ENCODE measurements at regions not wholly inside any gene's neighbourhood (a gene's known extent, or its start where the extent isn't known, plus 50 kb on each side); places are given as distances from the start of the nearest gene placed in this dataset.

DNA sequence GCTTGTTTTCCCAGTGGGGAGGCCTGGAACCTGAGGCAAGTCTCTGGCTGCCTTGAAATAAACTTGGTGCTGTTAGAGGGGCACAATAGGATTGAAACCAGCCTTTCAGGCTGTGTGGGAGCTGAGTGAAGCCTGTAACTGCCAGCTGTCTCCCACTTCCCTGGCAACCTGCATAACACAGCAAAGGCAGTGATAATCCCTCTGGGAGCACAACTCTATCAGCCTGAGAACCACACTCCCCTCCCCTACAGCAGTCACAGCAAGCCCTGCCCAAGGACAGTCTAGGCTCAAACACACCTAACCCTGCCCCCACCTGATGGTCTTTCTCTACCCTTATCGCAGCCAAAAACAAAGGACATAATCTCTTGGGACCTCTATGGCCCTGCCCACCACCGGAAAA, 683.8 kb upstream of the ATXN8OS start:
- DNase-seq (ENCODE audit: low read depth), result no peak

DNA sequence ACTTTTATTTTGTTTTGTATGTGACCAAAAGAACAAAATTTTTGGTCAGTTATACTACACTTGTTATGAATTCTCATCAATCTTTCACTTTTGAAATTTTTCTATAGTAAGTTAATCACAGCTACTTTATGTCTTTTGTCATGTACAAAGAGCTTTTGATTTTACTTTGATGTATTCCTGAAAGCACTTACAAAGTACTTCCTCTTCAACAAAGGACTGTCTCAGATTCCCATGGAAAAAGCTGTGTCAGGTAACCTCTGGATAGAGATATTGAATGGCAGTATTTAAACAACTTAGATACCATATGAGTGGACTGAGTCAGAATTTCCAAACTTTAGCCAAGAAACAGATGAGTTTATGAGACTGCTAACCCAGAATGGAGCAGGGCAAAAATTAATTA, 689.3 kb upstream of the ATXN8OS start:
- DNase-seq (ENCODE audit: low read depth), result no peak

DNA sequence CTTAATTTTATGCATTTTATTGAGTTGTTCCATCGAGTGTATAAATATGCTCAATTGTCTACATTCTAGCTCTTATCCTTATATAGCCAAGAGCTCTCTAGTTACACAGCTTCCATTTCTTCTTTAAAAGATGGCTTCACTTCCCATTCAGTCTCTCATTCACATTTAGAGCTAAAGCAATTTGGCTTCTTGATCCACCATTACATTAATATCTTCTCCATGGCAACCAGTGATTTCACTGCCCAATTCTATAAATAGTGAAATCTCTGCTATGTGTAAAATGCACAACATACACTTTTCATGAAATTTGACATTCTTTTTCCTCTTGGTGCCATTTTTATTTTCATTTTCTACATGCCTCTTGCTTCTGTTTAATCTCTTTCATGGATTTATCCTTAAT, 696.9 kb upstream of the ATXN8OS start:
- no peak for DNase-seq (ENCODE audit: low read depth)

DNA sequence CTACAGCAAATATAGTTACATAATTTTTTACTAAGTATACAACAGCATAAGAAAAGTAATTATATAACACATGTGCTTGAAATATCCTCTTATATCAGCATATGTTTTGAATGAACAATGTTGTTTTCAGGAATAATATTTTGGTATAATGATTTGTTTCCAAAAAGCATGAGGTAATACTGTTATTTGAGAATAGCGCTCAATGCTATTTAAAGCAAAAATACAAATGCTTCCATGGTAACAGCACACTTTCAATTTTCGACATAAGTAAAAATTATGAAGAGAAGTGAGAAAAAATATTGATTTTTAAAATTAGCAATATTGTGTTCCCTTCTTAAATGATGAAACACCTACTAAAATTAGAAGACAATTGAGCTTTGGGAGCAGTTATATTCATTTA, 715.9 kb upstream of the ATXN8OS start:
- DNase-seq (ENCODE audit: low read depth), result no peak

DNA sequence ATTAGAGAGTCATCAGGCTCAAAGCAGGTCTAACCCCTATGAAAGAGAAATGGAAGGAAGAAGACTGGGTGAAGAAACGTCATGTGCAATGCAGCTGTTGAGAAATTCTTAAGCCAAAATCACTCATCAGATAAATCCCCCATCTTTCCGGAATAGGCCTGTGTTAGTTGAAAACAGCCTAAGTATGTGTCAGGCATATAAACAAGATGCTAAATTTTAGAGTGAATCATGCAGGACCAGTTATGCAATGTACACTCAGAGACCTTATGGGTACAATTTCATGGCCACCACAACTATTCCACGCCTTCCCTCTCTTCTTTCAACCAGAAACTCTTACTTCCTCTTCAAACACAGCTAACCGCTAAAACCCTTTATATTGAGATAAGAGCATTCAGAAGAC, 717.7 kb upstream of the ATXN8OS start:
- no peak for DNase-seq (ENCODE audit: low read depth)

DNA sequence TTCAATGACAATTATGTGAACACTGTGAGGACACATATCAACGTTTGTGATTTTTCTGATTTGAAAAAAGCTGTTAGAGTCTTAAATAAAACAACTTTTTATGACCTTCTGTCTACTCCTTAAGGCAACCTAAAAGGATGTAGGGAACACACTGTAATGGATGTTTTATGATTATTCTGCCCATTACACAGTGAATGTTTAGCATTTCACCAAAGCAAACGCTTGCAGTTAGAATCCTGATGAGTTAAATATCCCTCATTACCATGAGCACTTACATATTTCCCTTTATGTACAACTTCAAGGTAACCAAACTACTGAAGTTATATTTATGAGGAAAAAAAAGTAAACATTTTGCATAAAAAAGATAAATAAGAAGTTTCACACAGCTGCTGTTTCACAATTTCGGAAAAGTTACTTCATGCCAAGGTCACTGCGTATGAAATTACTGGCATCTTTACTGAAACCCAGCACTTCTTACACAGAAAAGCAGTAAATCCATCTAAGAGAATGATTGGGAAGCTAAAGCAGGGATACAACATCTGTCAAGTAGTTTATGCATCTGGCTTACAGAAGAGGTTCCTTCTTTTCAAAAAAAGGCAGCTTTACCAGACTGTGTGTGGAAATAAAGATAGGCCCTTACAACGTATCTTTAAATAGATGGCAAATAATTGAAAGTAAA, 733.7 kb upstream of the ATXN8OS start:
- DNase-seq (ENCODE audit: low read depth), result no peak

DNA sequence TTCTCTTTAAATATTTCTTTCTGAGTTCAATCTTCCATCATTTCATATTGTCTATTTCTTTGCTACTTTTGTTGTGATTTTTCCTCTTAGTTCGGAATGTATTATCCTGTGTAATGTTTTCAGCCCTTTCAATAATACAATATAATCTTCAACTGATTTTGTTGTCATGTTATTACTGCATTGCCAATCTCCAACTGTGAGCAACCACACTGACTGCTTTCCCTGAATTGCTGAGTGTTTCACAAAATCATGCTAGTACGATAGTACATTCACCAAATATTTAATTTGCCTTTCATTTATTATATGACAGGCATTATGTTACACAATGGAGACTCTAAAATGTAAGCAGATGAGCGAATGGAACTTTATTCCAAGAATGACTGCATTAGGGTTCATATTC, 744.3 kb upstream of the ATXN8OS start:
- DNase-seq (ENCODE audit: low read depth), result no peak

DNA sequence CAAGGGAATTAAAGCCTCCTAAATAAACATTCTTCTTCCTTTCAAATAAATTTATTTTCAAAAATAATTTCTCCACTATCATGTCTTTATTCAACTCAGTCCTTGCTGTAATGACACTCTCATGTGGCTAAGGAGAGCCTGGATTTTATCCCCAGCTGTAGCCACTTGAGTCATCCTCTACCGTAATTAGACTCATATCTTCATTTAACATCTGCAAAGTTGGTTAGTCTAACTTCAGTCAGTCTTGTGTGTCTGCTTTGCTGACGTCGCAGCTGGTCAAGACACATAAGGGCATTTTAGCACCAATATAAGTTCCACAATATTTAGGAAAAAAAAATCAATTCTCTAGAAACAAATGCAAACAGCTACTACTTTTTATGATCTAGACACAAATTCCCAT, 776.4 kb upstream of the ATXN8OS start:
- DNase-seq (ENCODE audit: low read depth), result no peak

DNA sequence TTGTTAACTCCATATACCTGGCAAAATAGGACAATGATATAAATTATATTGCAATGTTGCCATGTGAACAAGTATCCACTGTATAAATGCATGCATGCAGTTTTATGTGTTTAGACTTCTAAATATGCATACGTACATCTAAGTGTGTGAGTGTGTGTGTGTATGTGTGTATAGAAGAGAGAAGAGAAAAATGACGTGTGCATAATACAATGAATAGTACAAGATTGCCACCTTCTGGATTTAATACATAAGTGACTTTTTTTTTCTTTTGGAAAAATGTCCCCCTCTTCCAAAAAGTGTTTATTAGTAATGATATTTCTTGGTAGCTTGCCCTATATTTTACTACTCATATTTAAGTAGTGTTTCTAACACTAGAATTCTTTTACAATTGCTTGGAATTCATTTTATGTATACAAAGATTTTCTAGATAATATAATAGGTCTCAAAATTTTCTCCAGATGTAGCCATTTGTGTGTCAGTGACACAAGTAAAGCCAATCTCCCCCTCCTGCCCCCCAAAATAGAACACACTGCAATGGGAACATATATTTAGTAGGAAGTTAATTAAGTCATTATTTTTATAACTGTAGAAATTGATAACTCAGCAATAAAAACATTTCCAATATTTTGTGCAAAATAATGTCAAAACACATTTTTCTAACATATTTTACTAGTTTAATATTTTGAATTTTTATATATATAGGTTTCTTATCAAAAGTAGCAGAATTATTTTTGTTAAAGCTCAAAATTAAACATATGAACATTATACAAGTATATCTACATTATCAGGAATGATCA, 783.3 kb upstream of the ATXN8OS start:
- DNase-seq (ENCODE audit: low read depth), result no peak

DNA sequence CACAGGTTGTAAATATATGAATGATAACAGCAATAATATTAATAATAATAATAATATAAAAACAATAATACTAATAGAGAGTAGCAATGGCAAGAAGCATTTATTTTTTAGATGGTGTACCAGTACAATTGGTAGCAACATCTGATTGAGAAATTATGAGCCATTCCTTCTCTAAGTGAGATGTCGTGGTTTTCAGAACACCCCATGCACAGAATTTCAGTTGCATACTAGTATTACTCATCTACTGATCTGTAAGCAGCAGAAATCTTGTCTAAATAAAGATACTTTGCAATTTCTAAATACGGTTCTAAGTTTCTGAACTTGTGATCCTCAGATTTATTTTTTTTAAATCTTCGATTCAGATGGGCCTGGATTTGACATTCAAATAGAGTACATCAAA, 788.0 kb upstream of the ATXN8OS start:
- no peak for DNase-seq (ENCODE audit: low read depth)

DNA sequence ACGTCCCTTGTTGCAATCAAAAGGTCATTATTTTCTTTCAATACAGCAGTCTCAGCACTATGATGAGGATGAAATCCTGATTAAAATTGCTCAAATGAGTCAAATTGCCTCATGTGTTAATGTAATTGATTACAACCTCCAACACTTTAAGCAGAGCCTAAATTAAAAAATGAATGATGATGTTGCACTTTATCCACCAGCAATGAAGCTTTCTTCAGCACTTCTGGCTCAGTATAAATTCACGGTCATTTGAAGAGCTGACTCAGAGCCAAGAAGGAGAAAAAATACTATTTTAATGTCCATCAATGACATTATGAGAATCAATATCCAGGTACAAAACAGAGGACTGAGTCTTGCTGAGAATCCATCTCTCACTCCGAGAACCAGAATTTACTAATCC, 792.6 kb upstream of the ATXN8OS start:
- DNase-seq (ENCODE audit: low read depth), result no peak

DNA sequence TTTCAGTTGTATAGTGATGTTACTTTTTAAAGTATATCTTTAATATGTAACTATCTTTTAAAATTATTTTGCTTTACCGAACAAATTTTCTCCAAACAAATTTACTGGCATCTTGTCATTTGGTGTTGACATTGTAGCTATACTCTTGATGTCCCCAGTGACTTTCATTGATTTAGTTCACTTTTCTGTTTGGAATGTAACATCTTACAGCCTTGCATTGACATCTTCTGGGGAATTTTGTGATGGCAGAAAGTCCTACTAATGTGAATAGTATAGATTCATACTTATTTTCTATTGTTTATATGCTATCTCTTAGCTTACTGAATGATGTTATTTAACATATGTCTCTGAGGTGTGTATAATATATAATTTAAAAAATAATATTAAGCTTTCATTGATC, 800.9 kb upstream of the ATXN8OS start:
- no peak for DNase-seq (ENCODE audit: low read depth)

DNA sequence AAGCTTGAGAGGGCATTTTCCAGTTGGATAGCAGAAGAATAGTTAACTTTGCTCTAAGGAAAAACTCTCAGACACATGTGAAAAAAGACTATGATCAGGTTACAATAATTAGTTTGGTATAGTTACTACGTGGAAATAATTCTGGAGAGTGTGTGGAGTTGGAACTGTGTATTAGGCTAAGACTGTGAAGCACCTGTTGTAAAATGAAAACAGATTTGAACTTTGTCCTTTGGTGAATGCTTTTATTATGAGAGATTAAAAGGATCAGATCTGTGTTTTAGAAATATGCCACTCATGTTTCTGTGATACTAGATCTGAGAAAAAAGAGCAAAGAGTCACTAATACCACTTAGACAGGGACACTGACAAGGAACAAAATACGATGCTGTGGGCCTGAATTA, 807.5 kb upstream of the ATXN8OS start:
- no peak for DNase-seq (ENCODE audit: low read depth)

DNA sequence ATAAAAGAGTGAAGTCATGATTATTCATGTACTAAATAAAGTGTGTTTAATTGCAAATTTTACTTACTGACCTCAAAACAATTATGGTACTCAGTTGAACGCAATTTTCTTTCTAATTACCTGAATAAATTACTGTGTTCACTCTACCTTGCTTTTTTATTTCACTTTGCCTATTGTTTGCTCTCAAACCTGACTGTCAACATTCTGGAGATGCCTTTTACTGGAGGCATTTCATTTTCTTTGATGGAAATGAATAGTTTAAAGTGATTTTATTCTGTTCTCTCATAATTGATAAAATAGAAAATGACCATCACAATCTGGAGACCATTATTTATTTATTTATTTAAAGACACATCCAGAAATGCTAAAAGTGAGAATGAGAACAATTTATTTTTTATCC, 811.5 kb upstream of the ATXN8OS start:
- DNase-seq (ENCODE audit: low read depth), result no peak

DNA sequence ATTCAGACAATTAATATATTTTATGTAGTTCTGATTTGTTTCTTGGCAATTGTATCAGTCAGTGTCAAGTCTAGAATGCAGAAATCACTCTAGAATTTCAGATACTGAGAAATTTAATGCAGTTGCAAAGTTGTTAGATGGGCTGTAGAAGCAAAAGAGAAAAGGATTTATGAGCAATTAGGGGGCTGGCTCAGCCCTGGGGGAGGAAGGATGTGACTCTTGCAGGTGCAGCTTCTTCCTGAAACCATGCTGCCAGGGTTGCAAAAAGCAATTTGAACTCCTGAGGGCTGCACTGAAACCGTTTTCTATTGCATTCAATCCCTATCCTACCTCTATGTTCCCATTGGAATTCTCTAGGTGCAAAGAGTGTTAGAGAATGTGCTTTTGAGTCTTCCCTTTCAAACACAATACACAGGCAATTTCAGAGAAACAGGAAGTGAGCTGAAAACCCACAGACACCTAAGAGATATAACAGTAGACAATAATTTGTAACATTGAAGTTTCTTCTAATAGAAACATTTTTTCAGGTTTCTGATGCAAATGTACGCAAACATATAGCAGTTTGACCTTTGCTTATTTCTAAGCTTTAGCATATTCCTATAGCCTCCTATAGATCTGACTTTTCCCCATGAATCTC, 814.7 kb upstream of the ATXN8OS start:
- no peak for DNase-seq (ENCODE audit: low read depth)

DNA sequence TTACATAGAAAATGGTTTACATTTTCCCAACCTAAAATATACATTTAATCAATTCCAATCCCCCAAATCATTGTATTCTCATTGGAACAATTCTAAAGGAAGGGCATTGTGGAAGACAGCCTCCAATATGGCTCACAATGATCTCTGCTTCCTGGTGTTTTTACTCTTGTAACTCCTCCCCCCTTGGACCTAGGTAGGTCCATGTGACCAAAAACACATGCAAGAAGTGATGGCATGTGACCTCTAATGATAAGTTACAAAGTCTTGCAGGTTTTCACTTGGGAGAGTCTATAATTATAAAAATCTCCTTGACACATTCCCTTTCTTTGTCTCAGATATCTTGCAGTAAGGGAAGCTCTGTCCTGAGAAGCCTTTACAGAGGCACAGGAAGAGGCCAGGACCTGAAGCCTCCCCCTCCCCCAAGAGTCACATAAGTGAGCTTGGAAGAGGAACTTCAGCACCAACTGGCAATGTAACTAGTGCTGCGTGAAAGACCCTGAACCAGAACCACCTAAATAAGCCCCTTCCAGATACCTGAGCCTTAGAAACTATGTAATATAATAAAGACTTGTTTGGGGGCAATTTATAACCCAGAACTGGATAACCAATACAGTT, 816.2 kb upstream of the ATXN8OS start:
- DNase-seq (ENCODE audit: low read depth), result no peak

DNA sequence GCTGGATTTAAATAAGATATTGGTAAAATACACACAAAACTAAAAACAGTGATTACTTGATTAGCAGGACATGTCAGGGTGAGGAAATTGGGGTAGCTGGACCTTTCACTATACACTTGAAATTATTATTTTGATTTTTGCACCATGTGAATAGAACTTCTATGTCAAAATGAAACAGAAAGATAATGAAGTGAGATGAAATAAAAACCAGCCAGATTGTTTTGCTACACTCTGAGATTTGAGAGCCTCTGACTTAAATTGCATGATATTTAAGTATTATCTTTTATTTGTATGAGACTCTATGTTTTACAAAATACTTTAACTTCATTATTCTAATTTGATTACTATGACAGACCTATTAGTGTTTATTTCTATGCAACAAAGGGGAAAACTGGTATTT, 819.6 kb upstream of the ATXN8OS start:
- DNase-seq (ENCODE audit: low read depth), result no peak

DNA sequence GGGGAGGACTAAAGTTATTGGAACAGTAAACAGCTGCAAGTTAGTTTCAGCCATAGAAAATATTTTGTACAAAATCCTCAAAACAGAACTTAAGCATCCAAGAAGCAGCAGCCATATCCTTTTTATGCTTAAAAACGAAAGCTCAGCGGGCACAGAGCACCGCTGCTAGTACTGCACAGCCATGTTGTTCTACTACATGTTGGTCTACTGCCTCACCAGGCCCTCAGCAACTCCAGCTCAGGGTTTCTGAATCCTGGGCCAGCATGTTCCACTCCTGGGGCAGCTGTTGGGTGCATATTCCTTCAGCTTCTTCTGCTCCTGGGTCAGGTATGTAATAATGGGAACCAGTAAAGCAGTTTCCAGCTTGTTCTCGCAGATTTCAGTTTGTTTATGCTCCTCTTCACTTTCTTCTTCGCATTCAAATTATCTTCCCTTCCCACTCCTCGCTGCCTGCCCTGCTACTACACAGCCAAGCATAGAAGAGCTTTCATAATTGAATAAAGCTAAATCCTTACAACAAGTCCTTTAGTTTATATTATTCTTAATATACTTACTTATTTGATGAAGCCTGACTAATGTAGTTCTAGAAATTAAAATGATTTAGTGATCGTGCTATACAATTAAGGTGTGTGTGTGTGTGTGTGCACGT, 820.5 kb upstream of the ATXN8OS start:
- no peak for DNase-seq (ENCODE audit: low read depth)

DNA sequence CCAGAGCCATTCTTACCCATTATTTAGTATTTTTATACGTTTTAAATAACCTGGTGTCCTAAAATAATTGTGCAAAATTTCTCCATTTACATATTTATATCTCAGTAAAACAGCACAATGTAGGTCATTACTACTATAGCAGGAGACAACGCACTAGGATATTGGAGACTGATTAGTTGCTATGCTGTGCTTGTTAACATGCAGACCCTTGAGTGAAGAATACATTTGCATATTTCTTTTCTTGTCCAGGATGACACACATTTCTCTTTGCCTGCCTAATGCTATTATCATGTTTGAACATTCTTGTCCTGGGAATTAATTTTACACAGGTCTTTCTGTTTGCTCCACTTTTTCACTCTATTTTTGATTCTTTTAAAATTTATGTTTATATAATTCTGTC, 823.8 kb upstream of the ATXN8OS start:
- no peak for DNase-seq (ENCODE audit: low read depth)

DNA sequence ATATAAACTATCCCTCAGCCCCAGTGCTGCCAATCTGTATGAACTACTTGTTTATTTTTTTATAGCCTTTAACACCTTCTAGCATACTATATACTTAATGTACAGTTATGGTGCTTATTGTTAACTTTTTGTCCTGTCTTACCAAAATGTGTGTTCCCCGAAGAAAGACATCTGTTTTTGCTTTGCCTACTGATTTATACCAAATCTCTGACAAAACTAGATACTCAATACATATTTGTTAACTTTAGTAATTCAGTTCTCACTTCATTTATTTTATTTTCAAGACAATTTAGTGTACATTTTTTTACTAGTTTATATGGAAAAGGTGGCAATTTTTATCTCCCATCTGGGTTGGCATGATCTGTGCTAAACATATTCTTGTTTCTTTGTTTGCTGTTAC, 824.3 kb upstream of the ATXN8OS start:
- no peak for DNase-seq (ENCODE audit: low read depth)

DNA sequence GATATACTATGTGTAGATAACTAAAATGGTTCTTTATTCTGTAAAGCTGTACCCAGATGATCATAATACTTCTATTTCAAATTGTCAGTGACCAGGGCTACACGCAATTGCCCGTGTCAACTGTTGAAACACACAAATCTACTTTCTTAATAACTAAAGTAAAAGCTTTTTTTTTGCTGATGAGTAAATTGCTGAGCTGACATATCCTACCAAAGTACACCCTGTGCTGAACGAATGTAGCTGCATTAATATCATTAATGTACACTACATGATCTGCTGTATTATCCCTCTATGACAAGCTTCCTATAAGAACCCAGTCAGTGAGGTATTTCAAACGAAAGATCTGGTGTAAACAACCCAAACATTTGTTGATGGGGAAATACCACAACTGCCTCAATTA, 827.2 kb upstream of the ATXN8OS start:
- no peak for DNase-seq (ENCODE audit: low read depth)

DNA sequence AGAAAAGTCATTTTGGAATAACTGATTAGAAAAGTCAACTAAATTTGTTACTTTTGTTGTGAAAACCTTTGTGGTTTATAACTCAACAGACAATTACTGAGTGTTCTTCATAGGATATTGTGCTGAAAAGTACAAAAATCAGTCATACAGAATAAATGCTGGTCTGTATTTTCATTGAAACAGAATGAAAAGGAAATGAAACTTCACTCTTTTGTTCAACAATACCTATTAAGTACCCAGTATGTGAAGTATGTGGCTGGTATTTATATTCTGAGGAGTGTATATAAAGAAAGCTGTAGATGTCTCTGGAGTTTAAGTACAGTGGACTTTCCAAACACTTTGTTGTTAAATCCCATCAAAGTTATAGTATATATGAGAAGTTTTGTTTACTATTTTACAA, 828.4 kb upstream of the ATXN8OS start:
- DNase-seq (ENCODE audit: low read depth), result no peak

DNA sequence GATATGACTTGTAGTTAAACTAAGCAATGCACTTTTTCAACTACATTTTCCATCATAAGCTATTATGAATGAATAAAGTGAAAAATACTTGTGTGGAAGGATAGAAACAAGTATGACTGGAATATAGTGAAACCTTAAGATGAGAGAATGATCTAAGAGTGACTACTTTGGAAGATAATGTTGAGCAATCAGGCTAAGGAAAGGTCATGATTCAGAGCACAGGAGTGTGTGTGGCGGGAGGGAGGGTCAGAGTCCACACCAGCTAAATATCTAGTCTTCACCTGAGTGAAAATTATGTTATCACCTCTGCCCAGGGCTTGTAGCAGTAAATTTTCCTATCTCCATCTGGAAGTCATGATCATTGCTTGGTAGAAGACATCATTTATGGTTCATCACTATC, 833.4 kb upstream of the ATXN8OS start:
- DNase-seq (ENCODE audit: low read depth), result no peak
